ENCODE measurements at regions not wholly inside any gene's neighbourhood (a gene's known extent, or its start where the extent isn't known, plus 50 kb on each side); places are given as distances from the start of the nearest gene placed in this dataset.

DNA sequence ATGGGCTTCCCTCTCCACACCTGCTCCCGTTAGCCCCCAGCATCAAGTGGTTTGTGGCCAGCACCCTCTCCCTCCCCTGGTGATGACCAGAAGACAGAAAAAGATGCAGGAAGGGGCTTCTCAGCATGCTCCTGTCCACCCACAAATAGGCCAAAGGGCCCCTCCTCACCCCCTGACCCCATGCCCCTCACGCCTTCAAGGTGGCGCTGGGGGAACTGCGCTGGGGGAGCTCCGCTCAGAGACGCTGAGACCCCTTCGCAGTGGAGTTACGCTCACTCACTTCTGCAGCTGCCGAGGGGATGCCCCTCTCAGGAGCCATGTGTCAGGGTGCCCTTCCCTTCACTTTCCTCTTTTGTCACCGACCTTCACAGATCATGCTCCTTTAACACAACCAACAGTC, 92.0 kb downstream of the PSMB1 start:
- TF ChIP-seq, protein P1, sequence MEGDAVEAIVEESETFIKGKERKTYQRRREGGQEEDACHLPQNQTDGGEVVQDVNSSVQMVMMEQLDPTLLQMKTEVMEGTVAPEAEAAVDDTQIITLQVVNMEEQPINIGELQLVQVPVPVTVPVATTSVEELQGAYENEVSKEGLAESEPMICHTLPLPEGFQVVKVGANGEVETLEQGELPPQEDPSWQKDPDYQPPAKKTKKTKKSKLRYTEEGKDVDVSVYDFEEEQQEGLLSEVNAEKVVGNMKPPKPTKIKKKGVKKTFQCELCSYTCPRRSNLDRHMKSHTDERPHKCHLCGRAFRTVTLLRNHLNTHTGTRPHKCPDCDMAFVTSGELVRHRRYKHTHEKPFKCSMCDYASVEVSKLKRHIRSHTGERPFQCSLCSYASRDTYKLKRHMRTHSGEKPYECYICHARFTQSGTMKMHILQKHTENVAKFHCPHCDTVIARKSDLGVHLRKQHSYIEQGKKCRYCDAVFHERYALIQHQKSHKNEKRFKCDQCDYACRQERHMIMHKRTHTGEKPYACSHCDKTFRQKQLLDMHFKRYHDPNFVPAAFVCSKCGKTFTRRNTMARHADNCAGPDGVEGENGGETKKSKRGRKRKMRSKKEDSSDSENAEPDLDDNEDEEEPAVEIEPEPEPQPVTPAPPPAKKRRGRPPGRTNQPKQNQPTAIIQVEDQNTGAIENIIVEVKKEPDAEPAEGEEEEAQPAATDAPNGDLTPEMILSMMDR (IDR thresholded peaks at IDR 0.05), result no peak
- TF ChIP-seq POLR2AphosphoS5 (IDR thresholded peaks at IDR 0.05), result no peak
- TF ChIP-seq POLR2A (IDR thresholded peaks at IDR 0.05), result no peak
